Activated CD4-positive, alpha-beta T cell treated with anti-CD3 and anti-CD28 coated beads, Interleukin-2, Interleukin-4, amounts not matched to agents 100 ng/mL and 50 ng/mL, durations not matched to agents 16 hours and 8 hours (primary cell): ENCODE measurements at regions not wholly inside any gene's neighbourhood (a gene's known extent, or its start where the extent isn't known, plus 50 kb on each side); places are given as distances from the start of the nearest gene placed in this dataset.

Experiments used
- DNase-seq: peaks from one replicate; pipeline ENCODE4 v3.0.0-alpha.2; 2020; ENCODE audit warnings: low spot score

DNA sequence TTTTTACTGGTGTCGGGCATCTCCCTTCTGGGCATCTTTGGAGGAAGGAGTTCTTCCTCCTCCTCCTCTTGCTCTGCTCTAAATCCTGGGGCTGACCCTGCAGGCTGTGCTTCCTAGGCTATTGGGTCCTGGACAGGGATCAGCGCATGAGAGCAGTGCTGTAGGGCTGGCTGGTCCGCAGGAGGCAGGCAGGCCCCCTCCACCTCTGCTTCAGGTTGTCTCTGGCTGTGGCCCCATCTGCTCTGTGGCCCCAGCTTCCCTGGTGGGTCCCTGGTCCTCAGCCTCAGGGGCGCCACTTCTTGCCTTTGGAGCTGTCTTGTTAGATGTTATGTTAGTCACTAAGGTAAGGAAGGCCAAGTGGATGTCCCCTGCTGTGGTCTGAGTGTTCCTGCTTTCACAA is 237.3 kb upstream of the PITRM1 start:
- no peak for DNase-seq

DNA sequence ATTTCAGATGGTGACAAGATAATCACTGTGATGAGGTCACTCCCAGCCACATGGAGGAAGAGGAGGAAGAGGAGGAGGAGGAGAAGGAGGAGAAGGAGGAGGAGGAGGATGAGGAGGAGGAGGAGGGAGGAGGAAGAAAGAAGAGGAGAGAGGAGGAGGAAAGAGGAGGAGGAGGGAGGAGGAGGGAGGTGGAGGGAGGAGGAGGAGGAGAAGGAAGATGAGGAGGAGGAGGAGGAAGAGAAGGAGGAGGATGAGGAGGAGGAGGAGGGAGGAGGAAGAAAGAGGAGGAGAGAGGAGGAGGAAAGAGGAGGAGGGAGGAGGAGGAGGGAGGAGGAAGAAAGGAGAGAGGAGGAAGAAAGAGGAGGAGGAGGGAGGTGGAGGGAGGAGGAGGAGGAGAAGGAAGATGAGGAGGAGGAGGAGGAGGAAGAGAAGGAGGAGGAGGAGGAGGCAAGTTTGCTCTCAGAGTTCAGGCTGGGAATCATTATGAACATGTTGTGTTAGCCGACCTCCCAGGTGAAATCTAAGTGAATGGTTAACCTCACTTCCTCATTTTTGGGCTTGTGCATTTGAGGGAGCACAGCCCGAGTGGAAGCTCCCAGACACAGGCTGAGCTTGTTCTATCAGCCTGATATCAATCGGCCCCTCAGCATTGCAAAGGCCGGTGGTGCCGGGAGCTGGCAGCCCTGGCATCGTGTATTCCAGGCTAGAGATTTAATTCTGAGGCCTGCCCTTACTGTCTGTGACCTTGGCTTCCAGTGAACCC is 236.2 kb upstream of the PITRM1 start:
- DNase-seq, result no peak

DNA sequence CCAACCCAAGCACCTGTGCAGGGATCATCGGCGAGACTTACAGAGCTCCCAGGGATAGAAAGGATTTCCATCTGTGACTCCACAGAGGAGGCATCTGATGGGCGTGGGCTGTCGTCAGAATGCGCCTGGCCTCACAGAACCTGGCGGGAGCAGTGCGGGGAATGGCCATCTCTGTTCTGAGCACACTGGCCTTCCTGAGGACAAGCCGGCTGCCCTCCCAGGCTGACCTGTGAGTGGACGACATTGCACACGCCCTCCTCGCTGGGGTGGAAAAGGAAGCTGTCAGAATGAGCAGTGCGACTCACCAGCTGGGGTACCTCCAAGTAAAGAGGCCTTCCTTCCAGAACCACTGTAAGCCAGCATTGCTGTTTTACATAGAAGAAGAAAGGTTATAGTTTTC is 234.6 kb upstream of the PITRM1 start:
- DNase-seq, result no peak

- DNase-seq, result no peak
Observed at GRCh38 chr10:3406556-3406955, 234.0 kb upstream of the PITRM1 start.

- no peak for DNase-seq
Observed at GRCh38 chr10:3404381-3404780, 231.8 kb upstream of the PITRM1 start.

DNA sequence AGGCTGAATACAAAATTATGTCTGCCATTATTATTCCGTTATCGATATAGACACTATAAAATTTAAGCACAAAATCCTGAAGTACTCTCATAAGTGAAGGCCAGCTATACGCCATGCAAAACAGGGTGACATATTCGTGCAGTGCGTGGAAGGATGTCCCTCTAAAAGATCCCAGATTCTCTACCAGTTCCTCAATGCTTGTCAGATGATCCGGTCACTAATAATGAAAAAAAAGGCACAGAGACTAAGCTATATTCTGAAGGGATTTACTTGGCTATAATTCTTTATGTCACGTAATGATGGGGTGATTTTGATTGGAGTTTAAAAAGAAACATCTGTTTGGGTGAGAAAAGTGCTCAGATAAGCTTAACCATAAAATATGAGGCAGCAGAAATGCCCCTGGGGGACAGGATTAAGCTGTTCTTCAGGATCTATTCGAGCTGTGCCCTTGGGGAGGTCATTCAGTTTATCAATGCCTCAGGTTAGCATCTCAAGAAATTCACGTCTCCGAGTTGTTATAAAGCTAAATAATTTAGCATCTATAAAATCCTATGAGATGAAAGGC is 229.7 kb upstream of the PITRM1 start:
- DNase-seq, result no peak

DNA sequence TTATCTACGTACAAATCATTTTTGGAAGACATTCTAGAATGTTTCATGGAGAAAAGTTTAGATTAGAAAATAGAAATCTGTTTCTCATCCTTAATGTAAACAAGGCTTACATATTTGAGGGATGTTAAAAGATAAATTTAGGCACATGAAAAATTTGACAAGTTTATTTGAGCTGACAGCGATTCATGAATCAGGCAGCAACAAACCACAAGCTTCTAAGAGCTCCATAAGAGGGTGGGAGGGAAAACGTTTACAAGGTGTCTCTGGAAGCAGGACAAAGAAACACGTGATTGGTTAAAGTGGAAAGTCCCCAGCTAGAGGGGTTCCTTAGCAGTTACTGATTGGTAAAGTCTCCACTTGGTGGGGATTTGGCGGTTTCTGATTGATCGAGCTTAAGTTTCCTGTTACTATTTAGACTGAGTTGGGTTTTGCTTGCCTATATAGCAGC is 228.9 kb upstream of the PITRM1 start:
- no peak for DNase-seq

DNA sequence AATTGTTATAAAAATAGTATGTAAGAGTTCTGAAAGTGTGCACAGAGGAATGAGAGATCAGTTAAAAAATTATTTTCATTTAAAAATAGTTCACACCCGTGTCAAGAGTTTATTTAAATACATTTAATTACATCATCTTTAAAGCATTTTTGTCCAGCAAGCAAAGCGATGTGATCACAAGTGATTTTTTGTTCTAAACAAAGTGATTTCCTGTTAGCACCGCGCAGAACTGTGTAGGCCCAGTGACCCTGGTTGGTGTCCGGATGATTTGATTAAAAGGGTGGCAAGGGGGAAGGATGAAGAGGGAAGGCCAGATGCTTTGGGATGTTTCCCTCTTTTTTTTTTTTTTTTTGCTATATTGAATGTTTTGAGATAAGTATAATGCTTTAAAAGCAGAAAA is 227.8 kb upstream of the PITRM1 start:
- DNase-seq, result no peak

GRCh38 chr10:3399756-3400155 is 227.2 kb upstream of the PITRM1 start:
- DNase-seq, result no peak

DNA sequence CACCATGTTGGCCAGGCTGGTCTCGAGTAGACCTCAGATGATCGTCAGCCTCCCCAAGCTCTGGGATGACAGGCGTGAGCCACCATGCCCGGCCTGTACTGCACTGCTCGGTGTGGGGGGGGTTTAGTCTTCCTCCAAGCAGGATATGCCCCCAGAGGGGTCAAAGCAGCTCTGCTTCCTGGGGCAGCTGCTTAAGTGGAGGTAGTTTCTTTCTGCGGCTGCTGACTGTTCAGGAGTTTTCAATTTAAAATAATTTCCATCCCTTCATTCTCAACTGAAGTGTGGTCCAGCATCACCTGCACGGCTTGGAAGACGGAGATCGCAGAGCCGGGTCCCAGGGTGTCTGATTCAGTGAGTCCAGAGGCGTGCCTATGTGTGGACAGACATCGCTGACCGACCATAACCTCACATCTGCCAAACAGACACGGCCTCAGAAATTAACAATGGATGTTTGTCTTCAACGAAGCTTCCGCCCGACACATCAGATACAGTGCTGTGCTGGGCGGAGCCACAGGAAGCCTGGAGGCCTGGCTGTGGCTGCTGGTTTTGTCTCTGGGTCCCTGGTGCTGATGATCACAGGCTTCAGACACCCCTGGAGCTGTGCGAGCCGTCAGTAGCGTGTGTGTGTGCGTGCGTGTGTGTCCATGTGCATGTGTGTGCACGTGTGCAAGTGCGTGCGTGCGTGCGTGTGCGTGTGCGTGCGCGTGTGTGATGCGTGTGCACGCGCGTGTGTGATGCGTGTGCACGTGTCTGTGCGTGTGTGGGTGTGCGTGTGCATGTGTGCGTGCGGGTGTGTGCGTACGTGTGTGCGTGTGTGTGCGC is 226.5 kb upstream of the PITRM1 start:
- no peak for DNase-seq

DNA sequence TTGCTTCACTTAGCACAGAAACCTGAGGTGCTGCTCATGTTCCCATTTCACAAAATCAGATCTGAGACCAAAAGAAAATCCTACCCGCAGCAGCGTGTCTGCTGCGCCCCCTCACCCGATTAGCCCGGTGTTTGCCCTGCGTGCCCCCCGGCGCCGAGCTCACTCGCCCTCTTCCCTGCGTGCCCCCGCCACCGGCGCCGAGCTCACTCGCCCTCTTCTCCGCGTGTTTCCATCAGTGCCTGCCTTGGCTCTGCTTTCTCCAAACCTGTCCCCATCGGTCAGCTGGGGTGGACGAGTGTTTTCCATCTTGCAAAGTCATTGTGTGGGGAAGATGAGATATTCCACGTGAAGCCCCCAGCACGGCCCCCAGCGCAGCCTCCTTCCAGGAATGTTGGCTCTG is 225.3 kb upstream of the PITRM1 start:
- no peak for DNase-seq

DNA sequence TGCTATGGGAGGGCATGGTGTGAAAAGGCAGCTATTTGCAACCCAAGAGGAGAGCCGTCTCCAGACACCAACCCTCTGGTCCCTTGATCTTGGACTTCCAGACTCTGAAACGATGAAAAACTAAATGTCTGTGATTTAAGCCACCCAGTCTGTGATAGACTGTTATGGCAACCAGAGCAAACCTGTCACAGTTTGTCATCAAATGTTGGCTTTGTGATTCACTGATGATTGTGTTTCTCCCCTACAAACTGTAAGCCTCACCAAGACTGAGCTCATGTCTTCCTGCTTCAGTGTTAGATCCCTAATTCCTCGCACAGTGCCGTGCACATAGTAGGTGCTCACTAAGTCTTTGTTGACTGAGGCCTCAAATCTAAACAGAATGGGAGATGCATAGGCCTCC is 224.6 kb upstream of the PITRM1 start:
- no peak for DNase-seq

- no peak for DNase-seq
Observed at GRCh38 chr10:3396116-3396515, 223.5 kb upstream of the PITRM1 start.

DNA sequence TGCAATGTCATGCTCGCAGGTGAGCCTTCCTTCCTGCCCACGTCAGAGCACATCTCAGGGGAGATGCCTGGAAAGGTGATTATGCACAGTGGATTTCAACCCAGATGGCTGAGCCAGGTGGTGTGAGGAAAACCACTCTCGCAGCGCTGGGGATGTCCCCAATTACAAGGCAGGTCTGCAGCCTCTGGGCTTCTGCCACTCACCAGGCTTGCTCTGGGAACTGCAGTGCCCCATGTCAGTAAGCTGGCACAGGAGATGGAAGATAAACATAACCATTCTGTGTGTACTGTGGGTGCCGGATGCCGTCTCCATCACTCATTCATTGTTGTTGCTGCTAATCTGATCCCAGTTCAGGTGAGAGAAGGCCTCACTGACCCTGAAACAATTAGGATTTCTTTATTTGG is 222.9 kb upstream of the PITRM1 start:
- no peak for DNase-seq

DNA sequence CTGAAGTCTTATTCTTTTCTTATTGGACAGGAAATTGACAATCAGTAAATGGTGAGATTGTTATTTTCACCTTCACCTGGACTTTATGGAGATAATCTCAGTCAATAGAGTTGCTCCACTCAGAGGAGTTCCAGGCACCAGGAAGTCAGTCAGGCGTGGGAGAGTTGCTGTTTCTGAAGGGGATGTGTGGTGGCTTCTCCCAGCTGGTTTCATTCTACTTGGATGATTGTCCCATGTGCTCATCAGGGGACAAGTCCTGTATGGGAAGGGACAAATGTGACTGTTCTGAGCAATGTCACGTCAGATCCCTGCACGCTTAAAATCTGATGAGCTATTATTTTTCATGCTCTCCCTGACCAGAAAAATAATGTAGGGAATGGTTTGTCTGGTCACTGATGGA is 222.5 kb upstream of the PITRM1 start:
- no peak for DNase-seq

DNA sequence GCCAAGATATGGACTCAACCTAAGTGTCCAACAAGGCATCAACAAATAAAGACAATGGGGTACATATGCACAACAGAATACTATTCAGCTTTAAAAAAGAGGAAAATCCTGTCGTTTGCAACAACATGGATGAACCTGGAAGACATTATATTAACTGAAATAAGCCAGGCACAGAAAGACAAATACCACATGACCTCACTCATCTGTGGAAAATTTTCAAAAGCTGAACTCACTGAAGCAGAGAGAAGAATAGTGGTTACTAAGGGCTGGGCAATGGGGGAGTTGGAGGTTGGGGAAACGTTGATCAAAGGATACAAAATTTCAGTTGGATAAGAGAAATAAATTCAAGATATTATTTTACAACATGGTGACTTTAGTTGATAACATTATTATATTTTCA is 221.4 kb upstream of the PITRM1 start:
- DNase-seq, result no peak

DNA sequence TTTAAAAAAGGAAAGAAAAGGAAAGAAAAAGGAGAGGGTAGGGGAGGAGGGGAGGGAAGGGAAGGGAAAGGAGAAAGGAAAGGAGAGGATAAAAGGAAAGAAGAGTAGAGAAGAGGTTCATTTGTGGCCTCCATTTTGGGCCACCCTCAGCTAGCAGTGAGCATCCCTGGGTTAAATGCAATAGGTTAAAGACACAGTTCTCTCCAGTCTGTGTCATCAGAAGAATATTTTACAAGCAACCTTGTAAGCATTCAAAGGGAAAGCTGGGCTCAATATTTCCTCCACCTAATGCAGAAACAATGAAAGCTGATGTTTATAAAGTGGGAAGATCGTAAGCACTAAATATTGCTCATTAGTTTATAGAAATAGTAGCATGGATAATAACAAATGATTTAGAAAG is 219.1 kb upstream of the PITRM1 start:
- DNase-seq, result no peak

GRCh38 chr10:3389130-3389529 is 216.5 kb upstream of the PITRM1 start:
- DNase-seq, result no peak

- DNase-seq, result no peak
Observed at GRCh38 chr10:3385487-3385886, 212.9 kb upstream of the PITRM1 start.

- DNase-seq, result no peak
Observed at GRCh38 chr10:3382092-3382491, 209.5 kb upstream of the PITRM1 start.

DNA sequence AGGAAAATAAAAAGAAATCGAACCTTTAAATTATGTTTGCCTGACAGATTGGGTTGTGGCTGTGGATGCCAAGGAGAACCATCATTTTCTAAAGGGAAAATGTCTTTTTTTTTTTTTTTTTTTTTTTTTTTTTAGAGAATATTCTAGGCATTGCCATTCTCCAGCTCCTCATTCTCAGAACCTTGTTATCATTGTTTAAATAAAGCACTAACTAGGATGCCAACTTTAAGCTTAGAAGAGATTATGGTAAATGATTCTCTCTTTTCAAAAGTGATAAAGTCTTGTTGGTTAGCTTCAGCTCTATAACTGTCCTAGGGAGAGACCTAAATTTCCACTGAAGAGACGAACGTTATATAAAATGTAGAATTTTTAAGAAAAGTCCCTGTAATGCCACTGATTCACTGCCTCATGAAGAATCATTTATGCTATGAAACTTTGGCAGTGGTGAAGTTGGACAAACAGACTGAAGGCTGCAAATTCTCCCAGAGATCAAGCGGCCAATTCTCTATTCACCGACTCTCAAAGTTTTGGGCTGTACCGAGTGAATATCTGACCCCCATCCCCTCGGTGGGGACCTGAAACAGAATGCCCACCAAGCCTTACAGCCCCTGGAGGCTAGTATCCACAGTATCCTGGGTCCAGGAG is 207.9 kb upstream of the PITRM1 start:
- DNase-seq, result no peak

GRCh38 chr10:3376631-3377030 is 204.0 kb upstream of the PITRM1 start:
- DNase-seq, result no peak

- no peak for DNase-seq
Observed at GRCh38 chr10:3375505-3375904, 202.9 kb upstream of the PITRM1 start.
